HG02798 (cell line): ENCODE measurements at regions not wholly inside any gene's neighbourhood (a gene's known extent, or its start where the extent isn't known, plus 50 kb on each side); places are given as distances from the start of the nearest gene placed in this dataset.

Experiments
- ATAC-seq: cut with Tn5 transposase; IDR thresholded peaks from one replicate; pipeline ENCODE4 v1.9.1; 2021; ENCODE audit warnings: mild to moderate bottlenecking; ENCODE audit not compliant: unreplicated experiment, poor library complexity

DNA sequence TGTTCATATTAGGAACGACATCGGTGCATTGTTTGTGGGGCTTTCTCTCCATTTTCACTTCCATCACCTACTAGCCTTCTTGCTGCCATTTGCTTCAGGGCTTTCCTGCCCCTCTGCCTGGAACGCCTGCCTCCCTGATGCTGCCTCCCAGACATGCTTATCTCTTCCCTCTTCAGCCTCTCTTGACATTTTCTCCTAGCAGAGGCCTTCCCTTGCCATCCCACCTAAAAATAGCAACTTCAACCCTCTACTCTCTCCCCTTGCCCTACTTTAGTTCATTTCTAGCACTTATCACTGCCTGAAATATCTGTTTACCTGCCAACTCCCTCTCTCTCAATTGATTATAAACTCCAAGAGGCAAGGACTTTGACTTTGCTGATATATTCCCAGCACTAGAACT is 210.3 kb downstream of the SP3 start:
- ATAC-seq: no peak

DNA sequence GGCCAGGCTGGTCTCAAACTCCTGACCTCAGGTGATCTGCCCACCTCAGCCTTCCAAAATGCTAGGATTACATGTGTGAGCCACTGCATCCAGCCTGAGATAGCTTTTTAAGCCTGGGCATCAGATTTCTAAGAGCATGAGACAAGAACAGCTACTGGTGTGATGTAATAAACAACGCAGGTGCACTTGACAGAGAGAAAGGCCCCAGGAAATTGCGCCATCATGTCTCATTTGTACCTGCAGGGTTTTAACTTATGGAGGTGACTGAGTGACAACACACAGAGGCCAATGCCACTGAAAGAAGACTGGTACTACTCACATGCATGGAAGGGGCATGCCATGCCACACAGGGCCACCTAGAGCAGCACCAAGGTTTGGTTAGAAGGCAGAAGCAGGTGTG is 209.4 kb downstream of the SP3 start:
- no peak for ATAC-seq

DNA sequence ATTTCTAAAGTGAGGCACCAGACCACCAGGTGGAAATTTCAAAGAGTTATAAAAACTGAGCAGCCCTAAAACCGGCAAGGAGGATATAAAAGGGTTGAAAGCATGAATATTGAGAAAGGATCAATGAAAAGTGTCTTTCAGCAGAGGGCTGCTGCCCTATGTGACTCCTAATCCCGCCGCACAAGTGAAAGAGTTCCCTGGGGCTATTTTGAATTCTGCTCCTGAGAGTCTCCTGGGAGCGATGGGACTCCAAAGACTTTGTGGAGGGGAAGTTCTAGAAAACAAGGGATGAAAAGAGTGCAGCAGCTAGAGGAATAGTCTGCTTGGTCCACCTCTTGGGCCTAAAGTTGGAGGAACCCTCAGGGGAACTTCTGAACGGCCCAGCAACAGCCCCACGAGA is 205.2 kb downstream of the SP3 start:
- ATAC-seq: no peak

DNA sequence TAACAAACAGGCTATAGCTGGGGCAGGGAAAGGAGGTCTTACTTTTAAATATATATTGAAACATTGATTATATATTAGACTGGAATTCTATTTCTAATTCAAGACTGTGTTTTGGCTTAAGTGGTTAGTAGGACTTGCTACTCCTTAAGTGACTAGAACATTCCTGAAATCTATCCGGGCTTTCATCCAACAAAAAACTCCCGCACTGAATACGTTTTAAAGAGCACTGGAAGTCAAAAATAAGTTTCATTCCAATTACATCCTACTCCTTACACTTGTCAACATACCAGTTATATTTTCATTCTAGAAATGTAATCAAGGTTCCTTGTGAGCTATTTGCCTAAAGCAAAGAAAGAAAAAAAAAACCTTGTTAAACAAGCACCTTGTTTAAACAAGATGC is 204.6 kb downstream of the SP3 start:
- no peak for ATAC-seq

DNA sequence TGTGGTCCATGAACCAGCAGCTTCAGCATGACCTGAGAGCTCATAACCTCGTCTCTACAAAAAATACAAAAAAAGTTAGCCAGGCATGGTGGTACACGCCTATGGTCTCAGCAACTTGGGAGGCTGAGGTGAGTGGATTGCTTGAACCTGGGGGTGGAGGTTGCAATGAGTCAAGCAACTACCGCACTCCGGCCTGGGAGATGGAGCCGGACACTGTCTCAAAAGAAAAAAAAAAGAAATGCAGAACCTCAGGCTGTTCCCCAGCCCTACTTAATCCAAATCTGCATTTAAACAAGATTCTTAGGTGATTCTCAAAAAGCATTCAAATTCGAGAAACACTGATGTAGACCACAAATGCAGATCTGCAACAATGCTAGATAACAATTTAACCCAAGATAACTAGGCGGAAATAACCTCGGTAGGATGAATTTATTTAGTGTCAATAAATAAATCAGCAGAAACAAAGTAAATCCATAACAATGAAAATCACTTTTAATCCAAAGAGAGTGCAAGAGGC is 203.5 kb downstream of the SP3 start:
- no peak for ATAC-seq

DNA sequence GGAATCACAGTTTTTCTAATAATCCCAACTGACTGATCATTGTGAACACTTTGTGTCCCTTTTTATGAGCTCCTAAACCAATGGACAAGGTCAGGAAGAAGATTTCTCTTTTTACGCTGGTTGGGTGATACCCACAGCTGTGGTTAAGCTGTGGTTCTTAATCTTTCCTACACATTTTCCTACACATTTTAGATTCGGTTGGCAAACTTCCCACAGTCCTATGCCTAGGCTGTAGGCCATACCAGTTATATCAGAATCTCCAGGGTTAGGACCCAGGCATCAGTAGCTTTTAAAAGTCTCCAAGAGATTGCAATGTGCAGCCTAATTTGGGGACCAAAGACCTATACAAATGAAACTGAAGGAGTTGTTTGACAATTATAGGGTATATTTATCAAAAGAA is 203.0 kb downstream of the SP3 start:
- ATAC-seq: no peak

DNA sequence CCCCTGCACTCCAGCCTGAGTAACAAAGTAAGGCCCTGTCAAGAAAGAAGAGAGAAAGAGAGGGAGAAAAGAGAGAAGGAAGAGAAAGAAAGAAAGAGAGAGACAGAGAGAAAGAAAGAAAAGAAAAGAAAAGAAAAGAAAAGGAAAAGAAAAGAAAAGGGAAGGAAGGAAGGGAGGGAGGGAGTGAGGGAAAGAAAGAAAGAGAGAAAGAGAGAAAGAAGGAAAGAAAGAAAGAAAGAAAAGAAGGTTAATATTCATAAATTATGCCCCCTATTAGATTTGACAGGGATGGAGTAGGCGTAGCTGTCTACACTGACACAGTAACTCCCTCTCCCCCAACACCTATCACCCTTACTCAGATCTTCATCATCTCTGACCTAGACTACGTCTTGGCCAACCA is 202.3 kb downstream of the SP3 start:
- no peak for ATAC-seq

DNA sequence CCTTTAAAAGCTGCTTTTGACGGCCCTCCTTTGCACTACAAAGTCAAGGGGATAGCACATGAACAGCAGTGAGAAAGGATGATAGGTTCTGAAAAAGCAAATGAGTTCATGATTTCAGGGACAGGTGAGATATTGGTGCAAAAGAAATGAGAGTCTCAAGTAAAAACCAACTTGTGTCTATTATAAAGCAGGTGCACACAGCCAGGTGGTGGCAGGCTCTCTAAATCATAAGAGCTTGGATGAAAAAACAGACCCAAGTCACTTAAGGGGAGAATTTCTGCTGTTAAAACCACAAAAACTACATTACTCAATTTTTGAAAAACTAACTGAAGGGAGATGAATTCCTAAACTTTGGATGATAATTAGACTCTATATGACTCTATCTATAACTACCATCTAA is 201.5 kb downstream of the SP3 start:
- ATAC-seq: no peak

DNA sequence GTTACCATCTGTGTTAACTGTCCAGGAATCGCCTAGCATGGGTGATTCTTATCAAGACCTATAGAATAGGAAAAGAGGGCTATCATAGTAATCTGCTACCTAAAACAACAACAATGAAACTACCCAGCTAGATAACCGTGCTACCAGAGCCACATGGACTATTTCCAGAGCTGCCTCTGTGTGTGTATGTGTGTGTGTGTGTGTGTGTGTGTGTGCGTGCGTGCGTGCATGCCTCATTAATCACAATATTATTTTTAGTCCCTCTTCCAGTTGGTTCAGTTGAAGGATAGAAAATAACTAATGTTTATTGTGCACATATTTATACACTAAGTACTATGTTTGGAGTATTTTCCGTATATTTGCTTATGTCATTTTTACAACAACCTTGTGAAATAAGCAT is 201.1 kb downstream of the SP3 start:
- no peak for ATAC-seq

DNA sequence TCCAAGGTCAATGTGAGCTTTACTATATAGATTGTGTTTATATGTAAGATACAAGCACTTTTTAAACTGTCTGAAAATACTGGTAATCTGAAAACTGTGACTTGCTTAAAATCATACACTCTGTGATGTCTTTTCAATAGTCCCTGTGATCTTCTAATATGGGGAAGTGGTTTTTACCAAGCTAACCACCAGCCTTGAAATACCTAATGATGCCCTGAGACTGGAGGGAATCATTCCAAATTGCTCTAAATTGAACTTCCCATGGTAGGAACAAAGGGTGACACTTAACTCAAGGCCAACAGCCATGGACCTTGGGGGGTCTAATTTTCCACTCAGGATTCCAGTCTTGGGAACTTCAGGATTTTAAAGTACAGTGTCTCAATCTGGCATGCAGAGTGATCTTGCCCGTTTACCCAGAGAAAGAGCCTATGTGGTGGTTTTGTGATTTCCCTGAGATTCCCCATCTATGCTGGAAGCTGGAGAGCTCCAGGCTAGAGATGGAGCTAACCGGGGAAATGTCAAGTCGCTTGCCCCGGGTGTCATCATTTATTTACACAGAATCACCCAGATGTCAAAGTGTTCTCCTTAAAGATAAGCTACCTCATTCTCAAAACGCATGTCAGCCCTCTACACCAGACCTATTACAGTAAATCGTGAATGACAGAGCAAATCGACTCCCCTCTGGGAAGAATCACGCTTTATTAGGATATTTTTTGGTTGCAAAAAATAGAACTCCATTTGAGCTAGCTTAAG is 198.5 kb downstream of the SP3 start:
- no peak for ATAC-seq

DNA sequence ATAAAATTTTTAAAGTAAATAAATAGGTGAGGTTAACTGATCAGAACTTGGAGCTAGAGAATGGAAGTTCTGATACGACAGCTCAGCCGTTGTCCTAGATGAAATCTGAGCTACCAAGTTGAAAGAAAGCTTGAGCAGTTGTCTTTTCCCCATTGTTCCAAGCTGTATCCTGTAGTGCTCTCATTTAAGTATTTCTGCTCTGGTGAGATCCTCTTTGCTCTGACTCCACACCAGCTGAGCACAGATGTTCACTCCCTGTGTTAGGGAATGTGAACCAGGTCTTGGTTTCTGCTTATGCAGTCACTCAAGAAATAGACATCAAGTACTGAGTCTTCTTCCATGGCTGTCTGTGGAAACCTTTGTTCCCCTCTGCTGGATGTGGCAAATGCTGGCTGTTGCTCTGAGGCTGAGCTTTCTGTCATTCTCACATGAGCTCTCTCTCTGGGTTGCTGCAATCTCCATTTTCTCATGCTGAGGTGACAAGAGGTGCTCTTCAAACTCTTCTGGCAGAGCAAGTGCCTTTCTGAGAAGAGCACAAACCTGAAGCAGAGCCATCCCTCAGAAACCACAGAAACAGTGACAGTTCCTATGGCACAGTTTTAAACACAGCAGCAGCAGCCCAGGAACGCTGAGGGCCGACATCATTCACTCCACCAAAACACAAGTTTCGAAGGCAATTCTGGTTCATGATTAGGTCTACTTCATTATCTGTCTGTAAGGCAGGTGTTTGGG is 194.1 kb downstream of the SP3 start:
- ATAC-seq: no peak

DNA sequence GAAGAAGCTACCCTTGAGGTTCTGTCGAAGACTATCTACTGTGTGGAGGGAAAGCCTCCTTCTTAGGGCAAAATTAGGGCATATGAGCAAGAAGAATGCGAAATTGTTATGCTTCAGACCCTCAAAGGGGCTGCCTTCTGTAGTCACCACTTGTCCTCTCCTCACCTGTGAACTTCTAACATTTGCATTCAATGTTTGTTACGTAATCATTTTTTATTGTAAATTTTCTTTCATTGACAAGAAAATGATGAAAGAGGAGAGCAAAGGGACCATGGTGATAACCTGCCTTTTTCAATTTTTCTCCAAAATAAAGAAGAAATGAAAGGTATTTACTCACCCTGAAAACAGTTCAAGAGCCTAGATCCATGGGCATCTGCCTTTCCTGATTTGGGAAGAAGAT is 193.0 kb downstream of the SP3 start:
- ATAC-seq: no peak

DNA sequence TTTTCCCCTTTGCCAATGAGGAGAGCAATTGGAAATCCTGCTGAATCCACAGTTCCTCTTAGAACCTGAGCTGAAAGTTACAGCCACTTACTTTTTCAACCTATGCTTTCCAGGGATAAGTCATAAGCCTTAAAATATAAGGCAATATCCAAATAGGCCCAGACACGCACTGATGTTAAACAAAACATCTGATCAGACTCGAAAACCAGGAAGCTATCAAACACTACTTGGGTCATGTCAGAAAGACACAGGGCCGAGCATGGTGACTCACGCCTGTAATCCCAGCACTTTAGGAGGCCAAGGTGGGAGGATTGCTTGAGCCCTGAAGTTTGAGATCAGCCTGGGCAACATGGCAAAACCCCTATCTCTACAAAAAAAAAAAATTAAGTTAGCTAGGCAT is 192.1 kb downstream of the SP3 start:
- ATAC-seq: no peak

DNA sequence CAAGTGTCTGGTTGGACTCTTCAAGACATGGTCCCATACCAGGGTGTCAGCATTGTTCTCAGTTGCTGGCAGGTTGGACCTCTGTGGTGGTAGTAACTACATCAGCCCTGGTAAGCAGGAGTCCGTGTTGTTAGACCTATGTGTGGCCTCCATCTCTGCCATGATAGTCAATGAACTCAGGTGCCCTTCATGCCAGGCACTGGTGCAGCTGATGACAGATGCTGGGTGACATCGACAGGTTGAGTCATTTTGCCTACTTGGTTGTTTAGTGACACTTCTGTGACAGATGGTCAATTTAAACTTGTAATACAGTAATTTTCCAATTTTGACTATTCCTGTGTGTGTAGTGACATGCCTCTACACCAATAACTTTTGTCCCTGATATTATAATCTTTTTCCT is 189.7 kb downstream of the SP3 start:
- ATAC-seq: no peak

DNA sequence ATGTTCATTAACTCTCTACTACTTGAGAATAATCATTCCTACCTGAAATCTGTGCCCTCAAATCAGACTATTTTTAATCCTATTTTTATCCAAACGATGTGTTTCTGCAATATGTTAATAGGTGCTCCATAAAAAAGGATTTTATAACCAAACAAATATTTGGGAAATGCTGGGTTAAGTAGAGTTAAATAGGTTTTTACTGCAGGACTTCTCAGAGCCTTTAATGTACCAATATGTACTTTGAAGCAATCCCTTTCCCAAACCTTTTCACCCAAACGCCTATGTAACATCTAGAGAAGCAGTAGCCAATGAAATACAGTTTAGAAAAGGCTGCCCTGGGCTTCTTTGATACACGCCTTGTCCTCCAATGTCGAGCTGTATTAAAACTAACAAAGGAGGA is 182.5 kb downstream of the SP3 start:
- no peak for ATAC-seq

DNA sequence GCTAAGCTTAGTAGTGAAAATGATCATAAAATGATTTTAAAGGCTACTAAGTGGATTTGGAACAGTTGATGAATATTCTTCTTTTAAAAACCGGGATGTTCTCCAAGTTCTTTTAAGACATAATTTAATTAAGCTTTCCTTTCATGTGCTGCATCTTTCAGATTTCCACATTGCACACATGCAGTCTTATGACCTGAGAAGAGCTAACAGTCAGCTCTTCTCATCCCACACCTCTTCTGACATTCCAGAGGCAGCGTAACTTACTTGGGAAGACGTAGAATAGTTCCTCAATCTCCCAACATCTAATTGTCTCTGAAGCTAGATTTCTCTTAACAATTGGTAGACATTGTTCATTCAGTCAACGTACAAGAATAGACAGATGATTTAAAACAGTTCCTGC is 181.8 kb downstream of the SP3 start:
- no peak for ATAC-seq

DNA sequence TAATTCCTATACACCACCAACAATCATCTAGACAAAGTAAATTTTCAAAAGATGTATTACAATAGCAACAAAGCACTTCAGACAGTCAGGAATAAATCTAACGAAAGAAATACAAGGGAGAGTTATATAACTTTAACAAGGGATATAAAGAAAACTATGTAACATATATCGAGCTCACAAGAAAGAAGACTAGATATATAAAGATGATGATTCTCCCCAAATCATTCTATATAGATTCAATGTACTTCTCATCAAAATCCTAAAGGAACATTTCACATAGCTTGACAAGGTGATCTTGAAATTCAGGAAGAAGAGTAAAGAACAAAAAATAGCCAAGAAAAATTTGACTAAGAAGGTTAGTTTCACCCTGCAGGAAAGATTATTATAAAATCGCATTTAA is 179.4 kb downstream of the SP3 start:
- ATAC-seq: no peak

DNA sequence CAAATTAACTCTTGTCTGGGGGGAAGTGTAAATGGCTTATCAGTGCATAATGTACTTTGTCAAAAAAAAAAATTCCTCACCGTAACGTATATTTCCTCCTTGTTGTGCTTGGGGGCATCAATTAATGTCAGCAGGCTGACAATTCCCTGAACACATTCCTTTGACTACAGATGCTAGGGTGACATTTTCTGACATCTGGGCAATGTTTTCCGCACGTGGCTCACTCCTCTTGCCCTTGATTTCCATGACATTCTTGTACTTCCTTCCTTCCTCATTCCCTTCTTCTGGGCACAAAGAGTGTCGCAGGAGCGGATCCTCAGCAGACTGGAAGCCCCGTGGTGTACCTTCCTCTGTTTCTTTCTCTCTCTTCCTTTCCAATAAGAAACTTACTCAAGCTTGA is 173.7 kb downstream of the SP3 start:
- no peak for ATAC-seq

DNA sequence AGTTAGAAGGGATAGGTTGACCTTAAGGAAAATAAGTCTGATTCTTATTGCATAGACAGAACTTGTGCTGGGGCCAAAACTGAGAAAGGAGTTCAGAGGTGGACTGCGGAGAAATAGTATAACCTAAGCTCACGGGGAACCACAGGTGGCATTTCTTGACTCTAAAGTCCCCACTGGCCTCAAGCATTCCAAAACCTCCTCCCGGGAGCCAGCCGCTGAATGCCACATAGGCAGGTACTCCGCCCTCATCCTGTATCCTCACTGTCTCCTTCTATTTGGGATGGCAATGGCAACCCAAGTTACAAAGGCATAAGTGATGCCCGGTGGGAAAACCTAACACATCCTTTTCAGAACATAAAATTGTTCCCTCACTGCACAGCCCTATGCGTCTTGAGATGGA is 173.0 kb downstream of the SP3 start:
- no peak for ATAC-seq

DNA sequence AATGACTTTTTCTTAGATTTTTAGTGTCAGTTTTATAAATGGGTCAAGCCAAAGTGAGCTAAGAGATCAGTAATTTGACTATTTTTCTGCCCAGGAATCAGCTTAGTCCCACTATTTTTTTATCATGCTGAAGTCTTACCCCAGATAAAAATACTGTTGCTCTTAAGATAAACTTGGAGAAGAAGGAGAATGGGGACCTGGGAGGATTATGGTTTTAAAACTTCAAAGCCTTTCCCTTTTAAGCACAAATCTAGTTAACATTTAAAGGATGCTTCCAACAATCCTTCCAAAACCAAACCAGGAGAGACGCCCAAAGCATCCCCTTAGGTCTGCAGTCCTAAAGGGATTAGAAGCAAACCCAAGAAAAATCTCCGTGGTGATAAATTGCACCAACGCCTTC is 172.4 kb downstream of the SP3 start:
- ATAC-seq: no peak

DNA sequence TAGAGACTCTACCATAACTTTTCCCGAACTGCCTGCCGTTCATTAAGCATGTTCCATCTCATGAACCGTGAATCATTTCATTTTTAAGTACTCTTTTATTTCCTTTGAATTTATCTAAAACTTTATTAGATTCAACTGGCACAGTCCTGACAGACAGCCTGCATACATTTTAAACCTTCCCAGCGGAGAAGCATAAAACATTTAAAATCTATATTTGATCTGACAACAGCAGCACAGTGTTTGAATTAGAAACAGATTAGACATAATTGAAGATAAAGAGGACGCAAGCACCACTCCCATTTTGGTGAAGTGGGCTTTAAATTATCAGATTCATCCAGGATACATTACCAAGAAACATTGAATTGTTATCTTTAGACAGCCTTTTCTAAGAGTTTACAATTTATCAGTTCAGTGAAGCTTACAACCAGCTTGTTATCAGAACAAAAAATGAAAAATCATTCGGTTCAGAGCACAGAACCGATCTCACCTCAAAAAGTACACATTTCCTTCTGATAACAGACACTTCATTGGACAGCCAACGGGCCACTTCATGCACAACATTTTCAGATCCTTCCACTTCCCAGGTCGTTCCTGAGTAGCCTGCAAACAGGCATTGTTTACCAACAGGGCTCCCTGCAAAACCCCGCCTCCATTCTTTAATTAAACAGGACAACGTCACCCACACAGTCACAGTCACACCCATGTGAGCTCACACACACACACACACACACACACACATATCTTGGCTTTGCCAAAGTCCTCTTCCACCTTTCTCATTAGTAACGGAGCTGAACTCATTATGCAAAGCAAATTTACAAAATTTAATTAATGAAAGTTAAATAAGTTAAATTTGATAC is 171.2 kb downstream of the SP3 start:
- ATAC-seq: no peak
